ENCODE measurements at regions not wholly inside any gene's neighbourhood (a gene's known extent, or its start where the extent isn't known, plus 50 kb on each side); places are given as distances from the start of the nearest gene placed in this dataset.

GRCh38 chr11:15912291-15912690 is 444.1 kb downstream of the SOX6 start:
- Mint-ChIP-seq H3K27ac (no peak overlapping the region), H3K9me3 (no peaks in the 10 kb centered on the region), H3K27me3 (no peaks in the 10 kb centered on the region), H3K36me3 (ENCODE audit: low read depth) (no peaks in the 10 kb centered on the region), H3K4me1 (ENCODE audit: low read depth) (no peaks in the 10 kb centered on the region), H3K4me3 (no peak overlapping the region)

GRCh38 chr11:15912825-15913224 is 443.5 kb downstream of the SOX6 start:
- H3K9me3 Mint-ChIP-seq = no peaks in the 10 kb centered on the region
- H3K4me1 Mint-ChIP-seq (ENCODE audit: low read depth) = no peaks in the 10 kb centered on the region
- no peaks in the 10 kb centered on the region for H3K36me3 Mint-ChIP-seq (ENCODE audit: low read depth)
- no peak overlapping the region for H3K4me3 Mint-ChIP-seq
- H3K27me3 Mint-ChIP-seq = no peaks in the 10 kb centered on the region
- H3K27ac Mint-ChIP-seq = no peak overlapping the region

- Mint-ChIP-seq H3K4me3 (no peak overlapping the region), H3K36me3 (ENCODE audit: low read depth) (no peaks in the 10 kb centered on the region), H3K9me3 (no peaks in the 10 kb centered on the region), H3K27ac (no peak overlapping the region), H3K27me3 (no peaks in the 10 kb centered on the region), H3K4me1 (ENCODE audit: low read depth) (no peaks in the 10 kb centered on the region)
Observed at GRCh38 chr11:15913261-15913660, 443.1 kb downstream of the SOX6 start.

All from stimulated activated naive CD8-positive, alpha-beta T cell treated with anti-CD3 and anti-CD28 coated beads, Interleukin-15, Interleukin-2, amounts not matched to agents 100 ng/mL and 50 ng/mL, for 24 hours (primary cell).